ENCODE measurements at regions not wholly inside any gene's neighbourhood (a gene's known extent, or its start where the extent isn't known, plus 50 kb on each side); places are given as distances from the start of the nearest gene placed in this dataset.

DNA sequence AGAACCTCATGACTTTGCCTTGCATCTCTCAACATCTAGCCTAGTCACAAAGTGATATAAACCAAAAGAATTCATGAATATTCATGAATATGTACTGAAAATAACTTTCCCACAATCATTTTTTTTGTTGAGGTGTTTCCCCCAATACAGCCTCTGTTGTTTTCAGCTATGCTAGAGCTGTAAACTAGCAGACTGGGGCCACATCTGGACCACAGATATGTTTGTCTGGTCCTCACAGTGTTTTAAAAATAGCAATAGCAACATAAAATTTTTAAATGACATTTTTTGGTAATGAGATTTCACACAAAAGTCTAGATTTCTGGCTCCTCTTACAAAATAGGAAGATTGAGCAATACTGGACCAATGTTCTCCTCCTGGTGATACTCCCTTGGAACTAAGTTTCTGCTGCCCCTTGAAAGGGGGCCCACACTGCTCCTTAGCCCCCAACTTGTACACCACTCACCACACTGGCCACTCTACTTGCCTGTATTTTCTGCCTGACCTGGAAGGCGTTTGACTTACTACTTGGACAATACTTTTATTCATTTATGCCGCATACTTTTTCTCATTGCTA, 81.2 kb downstream of the BMP4 start:
- Histone ChIP-seq H3K4me3 (ENCODE audit: control insufficient read depth in 2 of 3, extremely low read depth in 1 of 3, insufficient read depth in 2 of 3, low read depth in 1 of 3, low read length in 3 of 3) (no peak overlapping the region), H3K36me3 (ENCODE audit: control insufficient read depth in 2 of 2, extremely low read depth in 1 of 2, insufficient read depth in 2 of 2, low read length in 2 of 2) (no peaks in the 10 kb centered on the region), H3K27me3 (ENCODE audit: control insufficient read depth, extremely low read depth, insufficient read depth, low read length) (no peaks in the 10 kb centered on the region), H3K4me1 (ENCODE audit: control insufficient read depth, extremely low read depth, insufficient read depth, low read length) (no peaks in the 10 kb centered on the region), H3K9me1 (ENCODE audit: control insufficient read depth, extremely low read depth, insufficient read depth, low read length) (no peaks in the 10 kb centered on the region), H3K9ac (ENCODE audit: control insufficient read depth, extremely low read depth, insufficient read depth, low read length) (no peak overlapping the region), H3K4me2 (ENCODE audit: control insufficient read depth, extremely low read depth, insufficient read depth, low read depth, low read length) (no peak overlapping the region), H2AFZ (ENCODE audit: control insufficient read depth, low read length) (no peak overlapping the region), H3K79me2 (ENCODE audit: control insufficient read depth, insufficient read depth, low read length) (no peaks in the 10 kb centered on the region), H4K20me1 (ENCODE audit: control insufficient read depth, extremely low read depth, insufficient read depth, low read length) (no peaks in the 10 kb centered on the region), H3K9me3 (ENCODE audit: control insufficient read depth, low read depth, low read length) (no peaks in the 10 kb centered on the region), H3K27ac (ENCODE audit: control insufficient read depth, insufficient read depth, low read length) (no peak overlapping the region)
- DNase-seq (ENCODE audit: low read depth, low spot score) (no peak), FAIRE-seq (no peak)
- no peak for TF ChIP-seq EZH2 (IDR thresholded peaks at IDR 0.05; ENCODE audit: low read length)
- TF ChIP-seq, protein P1, sequence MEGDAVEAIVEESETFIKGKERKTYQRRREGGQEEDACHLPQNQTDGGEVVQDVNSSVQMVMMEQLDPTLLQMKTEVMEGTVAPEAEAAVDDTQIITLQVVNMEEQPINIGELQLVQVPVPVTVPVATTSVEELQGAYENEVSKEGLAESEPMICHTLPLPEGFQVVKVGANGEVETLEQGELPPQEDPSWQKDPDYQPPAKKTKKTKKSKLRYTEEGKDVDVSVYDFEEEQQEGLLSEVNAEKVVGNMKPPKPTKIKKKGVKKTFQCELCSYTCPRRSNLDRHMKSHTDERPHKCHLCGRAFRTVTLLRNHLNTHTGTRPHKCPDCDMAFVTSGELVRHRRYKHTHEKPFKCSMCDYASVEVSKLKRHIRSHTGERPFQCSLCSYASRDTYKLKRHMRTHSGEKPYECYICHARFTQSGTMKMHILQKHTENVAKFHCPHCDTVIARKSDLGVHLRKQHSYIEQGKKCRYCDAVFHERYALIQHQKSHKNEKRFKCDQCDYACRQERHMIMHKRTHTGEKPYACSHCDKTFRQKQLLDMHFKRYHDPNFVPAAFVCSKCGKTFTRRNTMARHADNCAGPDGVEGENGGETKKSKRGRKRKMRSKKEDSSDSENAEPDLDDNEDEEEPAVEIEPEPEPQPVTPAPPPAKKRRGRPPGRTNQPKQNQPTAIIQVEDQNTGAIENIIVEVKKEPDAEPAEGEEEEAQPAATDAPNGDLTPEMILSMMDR (optimal IDR thresholded peaks at IDR 0.05 in 1 of 3, IDR thresholded peaks at IDR 0.05 in 1 of 3, conservative IDR thresholded peaks at IDR 0.05 in 1 of 3; ENCODE audit: extremely low read depth in 1 of 3, insufficient read depth in 2 of 3, low read length in 3 of 3): no peak
- dilution Hi-C loops (cut with MboI; ENCODE audit: extremely low pct_ligation_motif_present, low sequenced_read_pairs): no loop called here

DNA sequence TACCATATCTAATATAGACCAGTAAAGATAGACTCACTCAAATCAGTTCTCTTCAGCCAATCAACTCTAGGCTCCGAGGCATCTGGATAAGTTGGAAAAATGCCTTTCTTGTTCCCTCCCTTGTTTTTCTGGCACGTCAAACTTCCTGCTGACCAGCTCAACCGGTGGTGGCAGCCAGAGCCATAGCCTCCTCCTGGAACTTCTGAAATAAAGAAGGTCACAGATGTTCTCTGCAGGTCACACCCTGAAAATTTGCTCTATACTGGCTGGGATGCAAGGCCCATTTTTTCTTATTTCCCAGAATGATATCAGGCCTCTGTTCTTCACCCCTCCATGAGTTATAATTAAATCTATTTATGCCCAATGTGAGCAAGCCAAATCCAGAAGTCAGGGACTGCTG, 81.9 kb downstream of the BMP4 start:
- H3K36me3 ChIP-seq (ENCODE audit: control insufficient read depth in 2 of 2, extremely low read depth in 1 of 2, insufficient read depth in 2 of 2, low read length in 2 of 2): no peaks in the 10 kb centered on the region
- no peaks in the 10 kb centered on the region for H3K4me1 ChIP-seq (ENCODE audit: control insufficient read depth, extremely low read depth, insufficient read depth, low read length)
- H3K4me2 ChIP-seq (ENCODE audit: control insufficient read depth, extremely low read depth, insufficient read depth, low read depth, low read length): no peak overlapping the region
- FAIRE-seq: no peak
- H2AFZ ChIP-seq (ENCODE audit: control insufficient read depth, low read length): no peak overlapping the region
- no peaks in the 10 kb centered on the region for H3K27me3 ChIP-seq (ENCODE audit: control insufficient read depth, extremely low read depth, insufficient read depth, low read length)
- no peaks in the 10 kb centered on the region for H3K9me3 ChIP-seq (ENCODE audit: control insufficient read depth, low read depth, low read length)
- no peak overlapping the region for H3K27ac ChIP-seq (ENCODE audit: control insufficient read depth, insufficient read depth, low read length)
- H4K20me1 ChIP-seq (ENCODE audit: control insufficient read depth, extremely low read depth, insufficient read depth, low read length): no peaks in the 10 kb centered on the region
- no peak for TF ChIP-seq EZH2 (IDR thresholded peaks at IDR 0.05; ENCODE audit: low read length)
- TF ChIP-seq, protein P1 (optimal IDR thresholded peaks at IDR 0.05 in 1 of 3, IDR thresholded peaks at IDR 0.05 in 1 of 3, conservative IDR thresholded peaks at IDR 0.05 in 1 of 3; ENCODE audit: extremely low read depth in 1 of 3, insufficient read depth in 2 of 3, low read length in 3 of 3): no peak
- dilution Hi-C loops (cut with MboI; ENCODE audit: extremely low pct_ligation_motif_present, low sequenced_read_pairs): no loop called here
- no peaks in the 10 kb centered on the region for H3K79me2 ChIP-seq (ENCODE audit: control insufficient read depth, insufficient read depth, low read length)
- H3K4me3 ChIP-seq (ENCODE audit: control insufficient read depth in 2 of 3, extremely low read depth in 1 of 3, insufficient read depth in 2 of 3, low read depth in 1 of 3, low read length in 3 of 3): no peak overlapping the region
- H3K9ac ChIP-seq (ENCODE audit: control insufficient read depth, extremely low read depth, insufficient read depth, low read length): no peak overlapping the region
- no peaks in the 10 kb centered on the region for H3K9me1 ChIP-seq (ENCODE audit: control insufficient read depth, extremely low read depth, insufficient read depth, low read length)
- DNase-seq (ENCODE audit: low read depth, low spot score): no peak

Measured in keratinocyte (primary cell).